ENCODE measurements at regions not wholly inside any gene's neighbourhood (a gene's known extent, or its start where the extent isn't known, plus 50 kb on each side); places are given as distances from the start of the nearest gene placed in this dataset.

- Histone ChIP-seq H3K27ac (ENCODE audit: low read depth, low read length, poor library complexity, severe bottlenecking) (no peak overlapping the region), H3K4me3 (ENCODE audit: low read depth, low read length, poor library complexity, severe bottlenecking) (no peak overlapping the region), H3K27me3 (replicated peaks; ENCODE audit: insufficient read depth, low read depth, low read length, poor library complexity) (no peaks in the 10 kb centered on the region), H3K36me3 (ENCODE audit: insufficient read depth, low read length, poor library complexity, severe bottlenecking) (no peaks in the 10 kb centered on the region), H3K9me3 (ENCODE audit: low read depth, low read length, poor library complexity, severe bottlenecking) (no peaks in the 10 kb centered on the region), H3K4me1 (ENCODE audit: insufficient read depth, low read length, poor library complexity, severe bottlenecking) (no peaks in the 10 kb centered on the region)
- POLR2A ChIA-PET (ENCODE audit: low non-redundant PET), result no interaction called here
- intact Hi-C loops (cut with micrococcal nuclease; ENCODE audit: unreplicated experiment), result no loop called here
- no TSS peak for BruUV-seq (replicated peaks)
- TF ChIP-seq EZH2 (IDR thresholded peaks at IDR 0.05; ENCODE audit: borderline replicate concordance, low read depth, low read length, poor library complexity, severe bottlenecking), result no peak
- no peak for TF ChIP-seq CTCF (conservative IDR thresholded peaks at IDR 0.05; ENCODE audit: low read depth, low read length)
- CTCF ChIA-PET, result no interaction called here
- DNase-seq (ENCODE audit: low spot score), result no peak
These were observed 219.7 kb upstream of the COL8A1 start for GRCh38 chr3:99418709-99419108.

GRCh38 chr3:99418209-99418635 lies 220.2 kb upstream of the COL8A1 start:
- H3K27ac ChIP-seq (ENCODE audit: low read depth, low read length, poor library complexity, severe bottlenecking), result no peak overlapping the region
- POLR2A ChIA-PET (ENCODE audit: low non-redundant PET), result no interaction called here
- no peaks in the 10 kb centered on the region for H3K9me3 ChIP-seq (ENCODE audit: low read depth, low read length, poor library complexity, severe bottlenecking)
- BruUV-seq (replicated peaks), result no TSS peak
- H3K27me3 ChIP-seq (replicated peaks; ENCODE audit: insufficient read depth, low read depth, low read length, poor library complexity), result no peaks in the 10 kb centered on the region
- H3K4me3 ChIP-seq (ENCODE audit: low read depth, low read length, poor library complexity, severe bottlenecking), result no peak overlapping the region
- CTCF ChIA-PET, result no interaction called here
- DNase-seq (ENCODE audit: low spot score), result no peak
- no peak for TF ChIP-seq EZH2 (IDR thresholded peaks at IDR 0.05; ENCODE audit: borderline replicate concordance, low read depth, low read length, poor library complexity, severe bottlenecking)
- no peak for TF ChIP-seq CTCF (conservative IDR thresholded peaks at IDR 0.05; ENCODE audit: low read depth, low read length)
- intact Hi-C loops (cut with micrococcal nuclease; ENCODE audit: unreplicated experiment), result no loop called here
- H3K4me1 ChIP-seq (ENCODE audit: insufficient read depth, low read length, poor library complexity, severe bottlenecking), result no peaks in the 10 kb centered on the region
- no peaks in the 10 kb centered on the region for H3K36me3 ChIP-seq (ENCODE audit: insufficient read depth, low read length, poor library complexity, severe bottlenecking)

- ChIA-PET CTCF (no interaction called here), POLR2A (ENCODE audit: low non-redundant PET) (interaction anchor here (0.6 kb wide), 1 partner anchor 322 kb away, joined by 10 read pairs; no protein-coding TSS in a partner anchor)
- no peak for TF ChIP-seq CTCF (conservative IDR thresholded peaks at IDR 0.05; ENCODE audit: low read depth, low read length)
- TF ChIP-seq EZH2 (IDR thresholded peaks at IDR 0.05; ENCODE audit: borderline replicate concordance, low read depth, low read length, poor library complexity, severe bottlenecking), result no peak
- Histone ChIP-seq H3K4me1 (ENCODE audit: insufficient read depth, low read length, poor library complexity, severe bottlenecking) (no peaks in the 10 kb centered on the region), H3K9me3 (ENCODE audit: low read depth, low read length, poor library complexity, severe bottlenecking) (no peaks in the 10 kb centered on the region), H3K27me3 (replicated peaks; ENCODE audit: insufficient read depth, low read depth, low read length, poor library complexity) (no peaks in the 10 kb centered on the region), H3K4me3 (ENCODE audit: low read depth, low read length, poor library complexity, severe bottlenecking) (no peak overlapping the region), H3K36me3 (ENCODE audit: insufficient read depth, low read length, poor library complexity, severe bottlenecking) (no peaks in the 10 kb centered on the region), H3K27ac (ENCODE audit: low read depth, low read length, poor library complexity, severe bottlenecking) (peak overlapping the region; percentile 39)
- peak; percentile 38 for DNase-seq (ENCODE audit: low spot score)
- intact Hi-C loops (cut with micrococcal nuclease; ENCODE audit: unreplicated experiment), result no loop called here
- no TSS peak for BruUV-seq (replicated peaks)
These were observed 224.9 kb upstream of the COL8A1 start for GRCh38 chr3:99413504-99413903.
